GM10266 (cell line): ENCODE measurements at regions not wholly inside any gene's neighbourhood (a gene's known extent, or its start where the extent isn't known, plus 50 kb on each side); places are given as distances from the start of the nearest gene placed in this dataset.

Source experiments
- DNase-seq: peaks from one replicate; pipeline ENCODE4 v3.0.0; 2012; ENCODE audit errors: extremely low spot score
- CTCF ChIP-seq: IDR thresholded peaks from 2 replicates; pipeline ENCODE4 v1.5.1; 2012; ENCODE audit warnings: mild to moderate bottlenecking, low read depth; ENCODE audit not compliant: control insufficient read depth, insufficient read depth; ENCODE audit errors: missing control alignments

DNA sequence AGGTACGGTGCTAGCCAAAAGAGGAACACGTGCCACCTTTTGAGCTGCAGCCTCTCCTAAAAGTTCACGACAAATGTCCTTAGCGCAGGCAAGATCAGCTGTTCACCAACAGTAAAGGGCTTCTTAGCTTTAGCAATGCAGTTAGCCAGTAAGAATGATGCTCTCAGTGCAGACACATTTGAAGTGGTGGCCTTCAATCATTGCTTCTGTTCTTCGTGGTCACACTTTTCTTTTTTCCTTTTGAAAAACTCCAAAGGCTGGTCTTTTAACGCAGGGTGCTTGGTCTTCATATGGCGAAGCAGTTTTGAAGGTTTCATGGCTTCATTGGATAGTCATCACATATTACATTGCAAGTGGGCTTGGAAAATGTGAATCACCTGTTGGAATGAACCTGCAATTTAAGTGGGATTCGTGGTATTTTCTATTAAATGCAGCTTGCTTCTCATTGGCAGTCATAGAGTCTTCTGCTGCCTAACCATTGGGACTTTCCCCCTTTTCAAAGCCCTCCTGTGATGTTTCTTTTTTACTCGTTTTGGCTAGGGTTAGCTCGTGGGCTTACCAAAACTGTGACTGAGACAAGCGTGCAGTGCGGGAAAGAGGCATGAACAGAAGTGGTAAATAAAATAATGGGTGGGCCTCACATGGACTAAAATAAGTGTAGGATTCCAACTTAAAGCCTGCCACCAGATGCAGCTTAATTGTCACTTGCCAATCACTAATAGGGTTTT lies 100.9 kb downstream of the MRPL36 start:
- no peak for TF ChIP-seq CTCF
- DNase-seq: no peak

- no peak for TF ChIP-seq CTCF
- no peak for DNase-seq
These were observed 107.3 kb downstream of the MRPL36 start for GRCh38 chr5:1692381-1692780.

DNA sequence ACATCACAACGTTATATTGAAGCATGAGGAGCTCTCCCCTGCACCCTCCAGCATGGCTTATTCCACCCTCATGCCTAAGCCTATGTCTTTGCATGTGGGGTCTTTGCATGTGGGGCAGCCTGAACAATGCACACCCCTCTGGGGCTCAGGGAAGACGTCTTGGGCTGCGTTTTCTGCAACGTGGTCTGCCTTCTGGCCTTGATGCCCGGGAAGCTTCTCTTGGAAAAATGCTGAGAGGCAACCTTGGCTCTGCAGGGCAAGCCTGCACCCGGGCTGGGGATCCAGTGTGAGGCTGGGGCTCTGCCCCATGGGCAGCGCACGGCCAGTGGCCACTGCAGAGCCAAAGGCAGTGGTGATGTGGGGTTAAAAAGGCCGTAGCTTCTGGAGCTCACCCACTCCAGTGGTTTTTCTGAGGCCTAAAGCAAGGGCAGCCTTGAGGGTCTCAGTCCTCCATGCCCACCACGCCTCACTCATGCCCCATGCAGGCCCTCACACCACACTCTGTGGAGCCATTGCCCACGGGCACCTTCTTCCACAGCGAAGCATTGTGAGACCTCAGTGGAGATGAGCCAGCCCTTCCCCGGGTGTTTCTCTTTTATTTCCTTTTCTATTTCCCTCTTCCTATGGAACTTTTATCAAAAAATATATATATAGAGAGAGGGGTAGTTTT lies 112.2 kb downstream of the MRPL36 start:
- DNase-seq: no peak
- TF ChIP-seq CTCF: no peak

GRCh38 chr5:1686016-1686802 lies 113.4 kb downstream of the MRPL36 start:
- TF ChIP-seq CTCF: no peak
- no peak for DNase-seq

- DNase-seq: no peak
- TF ChIP-seq CTCF: no peak
These were observed 114.6 kb downstream of the MRPL36 start for GRCh38 chr5:1685066-1685465.

- no peak for TF ChIP-seq CTCF
- no peak for DNase-seq
These were observed 117.7 kb downstream of the MRPL36 start for GRCh38 chr5:1681955-1682354.

- TF ChIP-seq CTCF: no peak
- no peak for DNase-seq
These were observed 126.5 kb downstream of the MRPL36 start for GRCh38 chr5:1673042-1673677.
